Left renal pelvis (tissue), 4 donors: ENCODE measurements at regions not wholly inside any gene's neighbourhood (a gene's known extent, or its start where the extent isn't known, plus 50 kb on each side); places are given as distances from the start of the nearest gene placed in this dataset.
"Not testable (repeated sequence)": the region's sequence is repeated elsewhere in the genome, so short reads cannot be mapped to it uniquely, and the experiment has no call there.

Experiments
- DNase-seq, 4 donors: peaks; one replicate each; pipeline ENCODE4 v3.0.0-alpha.2; 2013; ENCODE audit warnings: low read depth in 4 of 4, low spot score in 3 of 4

- no peak for DNase-seq
Observed at GRCh38 chr13:24563087-24563486, 50.5 kb upstream of the PARP4 start.

- DNase-seq: not testable (repeated sequence)
Observed at GRCh38 chr13:24563971-24564370, 51.4 kb upstream of the PARP4 start.

- DNase-seq: no peak
Observed at GRCh38 chr13:24564881-24565280, 52.3 kb upstream of the PARP4 start.

- not testable (repeated sequence) for DNase-seq
Observed at GRCh38 chr13:24567593-24567992, 55.0 kb upstream of the PARP4 start.

- no peak for DNase-seq
Observed at GRCh38 chr13:24574847-24575246, 62.3 kb upstream of the PARP4 start.

- DNase-seq: peak in 3 of 4 donors; percentile 4 to 14 (median 6)
Observed at GRCh38 chr13:24580315-24580714, 67.7 kb upstream of the PARP4 start.

- DNase-seq: not testable (repeated sequence)
Observed at GRCh38 chr13:24581578-24581977, 69.0 kb upstream of the PARP4 start.

GRCh38 chr13:24591697-24592096, 79.1 kb upstream of the PARP4 start:
- DNase-seq: not testable (repeated sequence)

- DNase-seq: not testable (repeated sequence)
Observed at GRCh38 chr13:24597906-24598670, 82.1 kb upstream of the ATP12A start.

GRCh38 chr13:24599019-24599791, 81.0 kb upstream of the ATP12A start:
- not testable (repeated sequence) for DNase-seq

- no peak for DNase-seq
Observed at GRCh38 chr13:24605923-24606372, 74.3 kb upstream of the ATP12A start.

GRCh38 chr13:24606486-24607170, 73.6 kb upstream of the ATP12A start:
- no peak for DNase-seq

GRCh38 chr13:24610956-24611355, 69.3 kb upstream of the ATP12A start:
- no peak for DNase-seq

- DNase-seq: no peak
Observed at GRCh38 chr13:24612726-24613125, 67.5 kb upstream of the ATP12A start.

- no peak for DNase-seq
Observed at GRCh38 chr13:24613128-24613527, 67.1 kb upstream of the ATP12A start.

GRCh38 chr13:24613755-24614154, 66.5 kb upstream of the ATP12A start:
- DNase-seq: no peak

- DNase-seq: no peak
Observed at GRCh38 chr13:24614306-24615080, 65.7 kb upstream of the ATP12A start.

- DNase-seq: no peak
Observed at GRCh38 chr13:24615114-24615513, 65.1 kb upstream of the ATP12A start.

- DNase-seq: no peak
Observed at GRCh38 chr13:24615911-24616472, 64.2 kb upstream of the ATP12A start.

- no peak for DNase-seq
Observed at GRCh38 chr13:24616514-24616913, 63.7 kb upstream of the ATP12A start.
